NCI-H446 treated with DMSO at 0.1 percent for 48 hours (cell line): ENCODE measurements at regions not wholly inside any gene's neighbourhood (a gene's known extent, or its start where the extent isn't known, plus 50 kb on each side); places are given as distances from the start of the nearest gene placed in this dataset.
"Not testable (repeated sequence)": the region's sequence is repeated elsewhere in the genome, so short reads cannot be mapped to it uniquely, and the experiment has no call there.

Experiments
- DNase-seq: peaks from one replicate; lab custom pipeline; 2025; lab: John Stamatoyannopoulos, UW

GRCh38 chr5:54884195-54884536 is 101.2 kb downstream of the ESM1 start:
- no peak for DNase-seq

- no peak for DNase-seq
These were observed 101.8 kb downstream of the ESM1 start for GRCh38 chr5:54883374-54884194.

- DNase-seq: no peak
These were observed 102.6 kb downstream of the ESM1 start for GRCh38 chr5:54882841-54883240.

- DNase-seq: no peak
These were observed 103.3 kb downstream of the ESM1 start for GRCh38 chr5:54882101-54882500.

GRCh38 chr5:54881286-54882005 is 103.9 kb downstream of the ESM1 start:
- DNase-seq: no peak

GRCh38 chr5:54876976-54877375 is 108.4 kb downstream of the ESM1 start:
- no peak for DNase-seq

GRCh38 chr5:54876556-54876955 is 108.8 kb downstream of the ESM1 start:
- no peak for DNase-seq

GRCh38 chr5:54874337-54875021 is 110.9 kb downstream of the ESM1 start:
- DNase-seq: no peak

GRCh38 chr5:54873691-54874090 is 111.7 kb downstream of the ESM1 start:
- no peak for DNase-seq

GRCh38 chr5:54872810-54873209 is 112.6 kb downstream of the ESM1 start:
- DNase-seq: no peak

- no peak for DNase-seq
These were observed 115.1 kb downstream of the ESM1 start for GRCh38 chr5:54870271-54870670.

- DNase-seq: no peak
These were observed 115.7 kb downstream of the ESM1 start for GRCh38 chr5:54869691-54870090.

- DNase-seq: no peak
These were observed 116.6 kb downstream of the ESM1 start for GRCh38 chr5:54868511-54869483.

GRCh38 chr5:54867310-54867944 is 118.0 kb downstream of the ESM1 start:
- peak; percentile 12 for DNase-seq

- DNase-seq: not testable (repeated sequence)
These were observed 120.4 kb downstream of the ESM1 start for GRCh38 chr5:54864911-54865515.

GRCh38 chr5:54862036-54862435 is 123.4 kb downstream of the ESM1 start:
- no peak for DNase-seq

GRCh38 chr5:54861212-54861894 is 124.0 kb downstream of the ESM1 start:
- DNase-seq: no peak

GRCh38 chr5:54860321-54860720 is 125.1 kb downstream of the ESM1 start:
- DNase-seq: no peak

GRCh38 chr5:54859316-54859715 is 126.1 kb downstream of the ESM1 start:
- no peak for DNase-seq

GRCh38 chr5:54854883-54855581 is 130.4 kb downstream of the ESM1 start:
- DNase-seq: no peak
